ENCODE measurements at regions not wholly inside any gene's neighbourhood (a gene's known extent, or its start where the extent isn't known, plus 50 kb on each side); places are given as distances from the start of the nearest gene placed in this dataset.

DNA sequence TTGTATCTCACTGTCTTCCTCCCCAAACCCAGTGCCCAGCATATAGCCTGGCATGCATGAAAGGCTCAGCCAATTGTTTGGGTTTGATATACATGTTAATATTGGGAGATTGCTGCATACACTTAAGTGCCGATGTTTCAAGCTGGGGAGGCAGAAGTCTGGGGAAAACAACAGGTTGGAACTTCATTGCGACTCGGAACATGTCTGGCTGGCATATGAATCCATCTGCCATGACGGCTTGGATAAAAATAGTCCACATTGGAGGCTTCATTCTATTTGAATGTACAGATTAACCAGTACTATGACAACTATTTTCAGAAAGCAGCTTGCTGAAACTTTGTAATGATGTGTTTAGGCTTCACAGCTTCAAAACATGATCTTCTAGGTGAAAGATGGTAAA lies 261.0 kb downstream of the CDH26 start:
- no peak for TF ChIP-seq CEBPB (IDR thresholded peaks at IDR 0.05; ENCODE audit: low read depth, low read length)
- no peak for TF ChIP-seq SMC3 (IDR thresholded peaks at IDR 0.05; ENCODE audit: low read depth, low read length)
- TF ChIP-seq, protein P1, sequence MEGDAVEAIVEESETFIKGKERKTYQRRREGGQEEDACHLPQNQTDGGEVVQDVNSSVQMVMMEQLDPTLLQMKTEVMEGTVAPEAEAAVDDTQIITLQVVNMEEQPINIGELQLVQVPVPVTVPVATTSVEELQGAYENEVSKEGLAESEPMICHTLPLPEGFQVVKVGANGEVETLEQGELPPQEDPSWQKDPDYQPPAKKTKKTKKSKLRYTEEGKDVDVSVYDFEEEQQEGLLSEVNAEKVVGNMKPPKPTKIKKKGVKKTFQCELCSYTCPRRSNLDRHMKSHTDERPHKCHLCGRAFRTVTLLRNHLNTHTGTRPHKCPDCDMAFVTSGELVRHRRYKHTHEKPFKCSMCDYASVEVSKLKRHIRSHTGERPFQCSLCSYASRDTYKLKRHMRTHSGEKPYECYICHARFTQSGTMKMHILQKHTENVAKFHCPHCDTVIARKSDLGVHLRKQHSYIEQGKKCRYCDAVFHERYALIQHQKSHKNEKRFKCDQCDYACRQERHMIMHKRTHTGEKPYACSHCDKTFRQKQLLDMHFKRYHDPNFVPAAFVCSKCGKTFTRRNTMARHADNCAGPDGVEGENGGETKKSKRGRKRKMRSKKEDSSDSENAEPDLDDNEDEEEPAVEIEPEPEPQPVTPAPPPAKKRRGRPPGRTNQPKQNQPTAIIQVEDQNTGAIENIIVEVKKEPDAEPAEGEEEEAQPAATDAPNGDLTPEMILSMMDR (conservative IDR thresholded peaks at IDR 0.05; ENCODE audit: low read depth, low read length): no peak
- no peak for TF ChIP-seq MAZ (IDR thresholded peaks at IDR 0.05; ENCODE audit: borderline replicate concordance, low read depth, low read length)
- TF ChIP-seq MAFK (IDR thresholded peaks at IDR 0.05; ENCODE audit: low read depth, low read length): no peak
